OCI-LY1 (cell line): ENCODE measurements at regions not wholly inside any gene's neighbourhood (a gene's known extent, or its start where the extent isn't known, plus 50 kb on each side); places are given as distances from the start of the nearest gene placed in this dataset.

ENCODE experiments used
- H2AFZ ChIP-seq: fragments of 200-600 bp; sonication (generic), shearing (Covaris generic); 2 replicates; pipeline ENCODE4 v1.6.0; 2014; ENCODE audit warnings: antibody characterized with exemption, mild to moderate bottlenecking, low read length
- H3F3A ChIP-seq: fragments of 200-600 bp; sonication (generic), shearing (Covaris generic); 2 replicates; pipeline ENCODE4 v1.6.0; 2014; ENCODE audit warnings: mild to moderate bottlenecking, antibody characterized with exemption, low read length, moderate library complexity; ENCODE audit not compliant: insufficient read depth
- H3K27ac ChIP-seq: fragments of 200-600 bp; sonication (generic); 2 replicates; pipeline ENCODE4 v1.5.1; 2014; ENCODE audit warnings: low read length, mixed run types, mild to moderate bottlenecking, low read depth; ENCODE audit not compliant: poor library complexity, severe bottlenecking
- H3K27me3 ChIP-seq: fragments of 200-600 bp; sonication (generic); 2 replicates; pipeline ENCODE4 v1.6.0; 2014; ENCODE audit warnings: antibody characterized with exemption, mild to moderate bottlenecking, low read length, moderate library complexity; ENCODE audit not compliant: insufficient read depth
- H3K36me3 ChIP-seq: fragments of 200-600 bp; sonication (generic); 2 replicates; pipeline ENCODE4 v1.6.1; 2014; ENCODE audit warnings: mild to moderate bottlenecking, antibody characterized with exemption, low read length, moderate library complexity, mixed read lengths; ENCODE audit not compliant: insufficient read depth
- H3K4me1 ChIP-seq: fragments of 200-600 bp; sonication (generic); 2 replicates; pipeline ENCODE4 v1.5.1; 2014; ENCODE audit warnings: mild to moderate bottlenecking, low read length, moderate library complexity; ENCODE audit not compliant: insufficient read depth, severe bottlenecking
- H3K4me2 ChIP-seq: fragments of 200-600 bp; sonication (generic), shearing (Covaris generic); 2 replicates; pipeline ENCODE4 v1.6.1; 2014; ENCODE audit warnings: low read length
- H3K4me3 ChIP-seq: fragments of 200-600 bp; sonication (generic); 2 replicates; pipeline ENCODE4 v1.5.1; 2014; ENCODE audit warnings: low read length, low read depth, mild to moderate bottlenecking, mixed read lengths; ENCODE audit not compliant: poor library complexity, severe bottlenecking
- H3K79me2 ChIP-seq: fragments of 200-600 bp; shearing (Covaris generic); 2 replicates; pipeline ENCODE4 v1.6.1; 2016; ENCODE audit warnings: mixed run types, low read length, mixed read lengths; ENCODE audit not compliant: insufficient read depth
- H3K9ac ChIP-seq: fragments of 200-600 bp; sonication (generic), shearing (Covaris generic); 2 replicates; pipeline ENCODE4 v1.6.1; 2014; ENCODE audit warnings: mild to moderate bottlenecking, low read length, mixed read lengths
- H3K9me2 ChIP-seq: fragments of 200-600 bp; sonication (generic), shearing (Covaris generic); 2 replicates; pipeline ENCODE4 v1.6.1; 2014; ENCODE audit warnings: low read depth, mild to moderate bottlenecking, low read length, mixed read lengths
- H3K9me3 ChIP-seq: fragments of 200-600 bp; shearing (Covaris generic); 2 replicates; pipeline ENCODE4 v1.6.1; 2014; ENCODE audit warnings: low read length, mixed read lengths
- H4K20me1 ChIP-seq: fragments of 200-600 bp; sonication (generic), shearing (Covaris generic); 2 replicates; pipeline ENCODE4 v1.6.0; 2016; ENCODE audit warnings: mild to moderate bottlenecking, low read length; ENCODE audit not compliant: insufficient read depth
- CTCF ChIP-seq: fragments of 200-600 bp; sonication (generic), shearing (Covaris generic); IDR thresholded peaks from 2 replicates; pipeline ENCODE4 v1.5.1; 2017; ENCODE audit warnings: mild to moderate bottlenecking, antibody characterized with exemption, low read length, moderate library complexity, mixed read lengths
- EZH2 ChIP-seq: fragments of 200-600 bp; sonication (generic), shearing (Covaris generic); IDR thresholded peaks from 2 replicates; pipeline ENCODE4 v1.8.0; 2017; ENCODE audit warnings: borderline replicate concordance, mixed run types, mild to moderate bottlenecking, antibody characterized with exemption, low read length, moderate library complexity, mixed read lengths

- Histone ChIP-seq H3K27me3 (no peaks in the 10 kb centered on the region), H3K27ac (no peak overlapping the region), H4K20me1 (no peaks in the 10 kb centered on the region), H2AFZ (no peak overlapping the region), H3K79me2 (no peaks in the 10 kb centered on the region), H3F3A (no peaks in the 10 kb centered on the region), H3K9ac (no peak overlapping the region), H3K36me3 (no peaks in the 10 kb centered on the region), H3K4me2 (no peak overlapping the region), H3K4me3 (no peak overlapping the region), H3K9me3 (no peaks in the 10 kb centered on the region), H3K9me2 (no peaks in the 10 kb centered on the region), H3K4me1 (no peaks in the 10 kb centered on the region)
- TF ChIP-seq EZH2 (no peak), CTCF (no peak)
These were observed 88.4 kb downstream of the OLIG3 start for GRCh38 chr6:137405806-137406205.

GRCh38 chr6:137403855-137404254, 90.3 kb downstream of the OLIG3 start:
- Histone ChIP-seq H3K27me3 (no peaks in the 10 kb centered on the region), H3K9me3 (no peaks in the 10 kb centered on the region), H3K36me3 (no peaks in the 10 kb centered on the region), H3K9ac (no peak overlapping the region), H3F3A (no peaks in the 10 kb centered on the region), H3K79me2 (no peaks in the 10 kb centered on the region), H3K27ac (no peak overlapping the region), H3K4me1 (no peaks in the 10 kb centered on the region), H4K20me1 (no peaks in the 10 kb centered on the region), H3K4me3 (no peak overlapping the region), H3K4me2 (no peak overlapping the region), H3K9me2 (no peaks in the 10 kb centered on the region), H2AFZ (no peak overlapping the region)
- TF ChIP-seq EZH2 = no peak
- TF ChIP-seq CTCF = no peak

GRCh38 chr6:137403443-137403842, 90.8 kb downstream of the OLIG3 start:
- H4K20me1 ChIP-seq = no peaks in the 10 kb centered on the region
- H3K79me2 ChIP-seq = no peaks in the 10 kb centered on the region
- no peaks in the 10 kb centered on the region for H3K4me1 ChIP-seq
- no peaks in the 10 kb centered on the region for H3F3A ChIP-seq
- H3K4me2 ChIP-seq = no peak overlapping the region
- H3K27me3 ChIP-seq = no peaks in the 10 kb centered on the region
- H2AFZ ChIP-seq = no peak overlapping the region
- H3K27ac ChIP-seq = no peak overlapping the region
- TF ChIP-seq EZH2 = no peak
- no peak for TF ChIP-seq CTCF
- no peaks in the 10 kb centered on the region for H3K9me3 ChIP-seq
- no peak overlapping the region for H3K4me3 ChIP-seq
- no peak overlapping the region for H3K9ac ChIP-seq
- no peaks in the 10 kb centered on the region for H3K36me3 ChIP-seq
- no peaks in the 10 kb centered on the region for H3K9me2 ChIP-seq
